HG02981 (cell line): ENCODE measurements at regions not wholly inside any gene's neighbourhood (a gene's known extent, or its start where the extent isn't known, plus 50 kb on each side); places are given as distances from the start of the nearest gene placed in this dataset.

Experiments
- ATAC-seq: cut with Tn5 transposase; IDR thresholded peaks from one replicate; pipeline ENCODE4 v1.9.1; 2021; ENCODE audit warnings: mild to moderate bottlenecking, moderate library complexity; ENCODE audit not compliant: unreplicated experiment

DNA sequence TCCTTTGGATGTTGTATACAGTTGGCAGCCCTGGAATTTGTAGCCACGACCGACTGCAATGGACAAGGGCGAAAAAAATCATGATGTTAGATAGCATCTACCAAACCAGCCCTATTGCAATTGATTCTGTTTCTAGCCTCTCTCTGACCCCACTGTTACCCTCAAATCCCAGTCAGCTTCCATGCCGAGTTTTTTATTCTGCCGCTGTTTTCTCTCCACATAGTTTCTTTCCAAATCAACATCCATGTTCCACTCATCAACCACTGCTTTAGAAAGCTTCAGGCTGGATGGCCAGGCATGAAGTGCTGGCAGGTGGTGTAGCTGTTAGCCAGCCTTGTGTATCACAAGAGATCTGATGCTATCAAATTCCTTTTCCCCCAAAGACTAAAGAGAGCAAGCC is 272.8 kb downstream of the FIGN start:
- no peak for ATAC-seq

DNA sequence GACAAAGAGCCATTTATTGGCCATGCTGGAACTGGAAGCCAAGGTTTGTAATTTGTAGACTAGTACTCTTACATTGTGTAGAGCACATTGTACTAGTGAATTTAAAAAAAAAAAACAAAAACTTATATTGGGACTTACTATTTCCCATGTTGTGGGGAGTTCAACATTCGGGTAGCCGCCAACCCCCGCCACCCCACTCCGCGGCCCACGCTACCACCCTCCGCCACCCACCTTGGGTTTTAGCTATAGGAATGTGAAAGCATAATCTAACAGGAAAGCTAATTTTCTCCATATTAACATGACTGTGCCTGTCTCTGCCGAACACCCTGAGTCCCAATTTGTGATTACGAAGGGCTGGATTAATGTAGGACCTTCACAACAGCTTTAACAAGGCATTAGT is 275.8 kb downstream of the FIGN start:
- ATAC-seq: no peak

GRCh38 chr2:163456953-163457743 is 278.7 kb downstream of the FIGN start:
- no peak for ATAC-seq

GRCh38 chr2:163455815-163456214 is 280.0 kb downstream of the FIGN start:
- peak; percentile 94 for ATAC-seq

DNA sequence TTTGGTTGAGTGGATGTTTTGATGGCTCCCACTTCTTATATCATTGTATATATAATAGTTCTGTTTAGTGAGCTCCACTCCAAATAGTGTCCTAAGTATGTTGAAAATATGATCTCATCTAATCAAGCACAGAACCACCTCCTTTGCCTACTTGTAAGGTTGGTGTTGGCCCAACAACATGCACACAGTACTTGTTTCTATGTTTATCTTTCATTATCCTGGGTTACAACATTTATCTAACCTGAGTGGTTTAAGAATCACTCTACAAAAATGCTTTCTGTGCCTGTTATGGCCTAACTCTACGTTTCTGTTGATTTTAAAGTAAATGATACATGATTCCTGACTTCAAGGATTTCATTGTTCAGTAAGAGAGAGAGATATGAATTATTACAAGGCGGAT is 281.9 kb downstream of the FIGN start:
- ATAC-seq: no peak

GRCh38 chr2:163441603-163442002 is 294.2 kb downstream of the FIGN start:
- no peak for ATAC-seq

DNA sequence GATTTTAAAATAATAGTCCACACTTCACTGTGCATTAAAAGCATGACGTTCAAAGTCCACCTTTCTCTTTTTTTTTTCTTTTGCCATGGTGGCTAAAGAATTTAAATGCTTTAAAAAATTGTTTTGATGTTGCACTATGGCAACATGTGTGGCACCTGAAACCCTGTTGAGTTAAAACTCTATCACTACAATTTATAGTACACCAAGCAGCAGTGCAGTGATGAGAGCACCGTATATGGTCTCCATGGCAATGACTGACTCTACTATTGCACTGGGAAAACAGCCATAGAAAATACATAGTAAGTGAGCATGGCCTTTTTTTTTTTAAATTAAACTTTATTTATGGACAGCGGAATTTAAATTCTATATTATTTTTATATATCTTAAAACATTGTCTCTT is 298.8 kb downstream of the FIGN start:
- ATAC-seq: no peak

DNA sequence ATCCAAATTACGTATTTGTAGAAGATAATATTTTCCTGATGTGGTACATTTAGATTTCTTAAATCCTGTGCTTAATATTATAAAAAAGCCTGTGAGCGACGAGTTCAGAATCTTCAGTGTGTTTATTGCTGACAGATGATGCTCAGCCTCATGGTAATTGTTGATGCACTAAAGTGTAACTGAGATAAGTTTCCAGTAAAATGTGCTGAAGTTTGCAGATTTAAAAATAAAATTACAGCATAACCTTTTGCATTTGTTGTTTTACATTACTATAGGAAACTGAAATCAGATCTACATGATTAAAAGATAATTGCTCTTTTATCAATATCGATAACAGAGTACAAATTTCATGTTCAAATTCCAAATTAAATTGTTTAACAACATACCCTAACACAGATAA is 307.6 kb downstream of the FIGN start:
- ATAC-seq: no peak

DNA sequence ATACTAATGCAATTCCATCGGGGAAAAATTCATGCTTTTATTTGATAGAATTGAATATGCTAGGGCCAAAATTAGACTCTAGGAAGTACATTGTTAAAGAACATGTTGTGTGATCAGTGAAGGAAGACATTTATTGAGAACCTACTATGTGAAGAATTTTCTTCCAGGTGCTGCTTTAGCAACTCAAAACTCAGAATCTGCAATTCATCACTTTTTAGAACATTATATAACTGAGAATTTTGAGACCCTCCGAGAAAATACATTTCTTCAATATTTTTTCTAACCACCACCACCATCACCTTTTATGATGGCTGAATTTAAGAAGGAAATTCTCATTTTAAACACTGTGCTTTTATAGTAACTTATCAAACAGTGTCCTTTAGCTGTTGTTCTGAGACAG is 315.2 kb downstream of the FIGN start:
- no peak for ATAC-seq

GRCh38 chr2:163419000-163419830 is 316.6 kb downstream of the FIGN start:
- no peak for ATAC-seq

DNA sequence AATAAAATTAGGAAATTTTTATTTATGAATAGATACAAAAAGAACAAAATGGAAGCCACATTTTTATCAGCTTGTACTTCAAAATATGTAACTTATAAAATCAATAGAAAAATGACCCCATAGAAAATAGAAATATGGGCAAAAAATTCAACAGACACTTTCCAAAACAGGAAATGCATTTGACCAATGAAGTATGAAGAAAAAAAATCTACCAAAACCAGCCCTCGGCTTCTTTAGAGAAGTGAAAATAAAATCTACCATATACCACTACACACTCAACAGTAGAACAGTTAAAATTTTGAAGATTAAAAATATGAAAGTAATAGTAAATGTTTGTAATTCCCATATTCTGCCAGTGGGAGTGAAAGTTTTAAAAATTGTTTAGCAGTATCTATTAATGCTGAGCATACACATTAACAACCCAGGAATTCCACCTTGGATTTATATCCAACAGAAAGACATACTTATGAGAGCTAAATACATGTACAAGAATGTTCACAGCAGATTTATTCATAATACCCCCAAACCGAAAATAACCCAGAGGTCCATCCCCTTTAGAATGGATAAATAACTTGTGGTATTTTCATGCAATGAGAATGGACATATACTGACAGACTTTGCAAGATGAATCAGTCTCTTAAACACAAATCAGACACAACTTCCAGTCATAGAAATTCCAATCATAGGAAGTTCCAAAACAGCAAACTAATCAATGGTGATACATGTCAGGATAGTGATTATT is 318.0 kb downstream of the FIGN start:
- peak; percentile 92 for ATAC-seq

DNA sequence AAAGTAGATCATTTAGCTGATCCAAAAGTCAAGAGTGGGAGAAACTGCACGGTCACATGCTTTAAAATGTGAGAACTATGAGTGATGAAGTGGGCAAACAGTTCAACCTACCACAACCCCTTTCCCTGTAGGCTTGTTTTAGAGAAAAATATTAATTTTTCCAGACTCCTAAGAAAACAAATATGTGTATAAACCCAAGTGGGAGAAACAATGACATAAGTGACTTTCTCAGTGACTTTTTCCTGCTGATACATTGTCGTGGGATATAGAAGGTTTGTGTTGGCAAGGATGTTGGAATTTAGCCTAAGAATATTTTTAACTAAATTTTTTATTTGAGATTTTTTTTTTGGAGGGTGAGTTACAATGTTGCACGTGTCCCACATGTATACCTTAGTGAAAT is 321.7 kb downstream of the FIGN start:
- ATAC-seq: no peak

DNA sequence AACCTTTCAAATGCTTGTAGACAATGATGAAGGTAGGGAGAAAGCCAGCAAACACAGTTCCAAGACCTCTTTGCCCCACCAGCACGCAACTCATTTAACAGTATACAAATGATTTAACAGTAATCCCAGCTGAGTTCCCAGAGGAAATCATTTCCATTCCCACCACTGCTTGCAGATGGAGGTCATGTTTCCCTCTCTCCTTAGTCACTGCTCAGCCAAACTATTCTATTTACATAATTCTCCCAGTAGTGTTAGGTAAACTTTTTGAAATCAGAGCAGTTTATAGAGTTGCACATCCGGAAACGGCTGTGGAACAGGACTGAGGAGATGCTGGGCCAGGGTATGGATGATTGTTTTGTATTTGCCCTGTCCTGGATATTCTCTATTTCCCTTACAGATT is 328.5 kb downstream of the FIGN start:
- no peak for ATAC-seq

GRCh38 chr2:163405298-163405697 is 330.5 kb downstream of the FIGN start:
- ATAC-seq: no peak

- ATAC-seq: no peak
Measured at GRCh38 chr2:163401481-163401880, 334.3 kb downstream of the FIGN start.

- no peak for ATAC-seq
Measured at GRCh38 chr2:163397451-163397850, 338.4 kb downstream of the FIGN start.

DNA sequence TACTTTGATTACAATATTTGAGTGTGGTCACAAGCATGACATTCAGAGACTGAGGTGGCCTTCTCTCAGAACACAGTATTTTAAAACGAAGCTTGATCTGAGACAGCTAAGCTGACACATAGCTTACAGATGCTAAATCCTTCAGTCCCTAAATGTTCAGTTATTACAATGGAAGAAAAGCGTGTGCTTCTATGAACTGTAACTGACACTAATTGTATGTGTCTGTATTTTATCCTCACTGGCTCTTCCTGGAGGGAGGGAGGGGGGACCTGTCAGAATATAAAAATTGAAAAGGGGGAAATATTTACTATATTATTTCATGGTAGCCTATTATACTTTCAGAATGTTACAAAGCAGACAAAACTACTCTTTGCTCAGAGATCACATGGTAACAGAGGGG is 340.2 kb downstream of the FIGN start:
- no peak for ATAC-seq

DNA sequence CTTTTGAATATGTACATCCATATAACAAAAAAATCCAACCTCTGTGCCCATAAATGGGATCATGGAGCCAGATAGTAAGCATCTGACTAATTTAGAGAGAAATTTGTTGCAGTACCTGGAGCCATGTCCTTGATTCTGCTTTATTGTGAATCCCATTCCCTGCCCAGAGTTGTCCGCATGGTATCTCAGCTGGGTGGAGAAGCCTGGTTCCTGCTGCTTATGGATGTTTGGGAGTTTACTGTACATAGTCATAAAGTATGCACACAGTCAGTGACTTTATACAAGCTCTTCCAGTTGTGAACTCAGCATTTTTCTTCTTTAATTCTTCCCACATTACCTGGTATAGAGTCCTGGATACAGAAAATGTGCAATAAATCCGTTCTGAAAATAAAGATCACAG is 346.0 kb downstream of the FIGN start:
- ATAC-seq: no peak

DNA sequence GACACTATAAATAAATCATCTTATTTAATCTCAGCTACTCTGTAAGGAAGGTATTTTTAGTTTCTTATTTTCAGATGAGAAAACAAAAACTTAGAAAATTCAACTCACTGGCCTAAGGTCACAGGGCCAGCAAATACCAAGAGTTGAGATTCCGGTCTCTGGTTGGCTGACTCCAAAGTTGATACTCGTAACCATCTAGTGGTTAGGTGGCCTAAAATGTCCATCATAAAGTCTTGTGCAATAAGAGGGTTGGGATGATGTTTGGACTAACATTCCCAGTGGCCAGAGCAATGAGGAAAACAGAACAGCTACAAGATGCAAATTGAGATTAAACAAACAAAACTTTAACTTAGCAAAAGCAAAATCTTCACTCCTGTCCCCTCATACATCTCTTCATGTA is 360.3 kb downstream of the FIGN start:
- no peak for ATAC-seq

DNA sequence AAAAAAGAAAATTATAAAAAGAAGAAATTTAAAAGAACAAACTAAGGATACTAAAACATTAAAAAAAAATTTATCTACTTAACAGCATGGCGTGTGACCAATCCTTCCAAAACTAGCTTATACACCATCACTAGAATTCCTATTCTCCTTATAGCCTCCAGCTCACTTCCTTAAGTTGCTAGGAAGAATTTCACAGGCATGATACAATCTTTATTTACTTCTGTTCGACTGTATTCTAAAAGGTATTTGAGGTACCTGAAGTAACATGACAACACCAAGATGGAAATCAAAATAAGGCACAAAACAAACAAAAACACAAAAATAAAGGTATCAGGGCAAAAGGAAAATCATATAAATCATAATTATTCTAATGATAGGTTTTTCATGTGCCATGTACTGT is 360.7 kb downstream of the FIGN start:
- no peak for ATAC-seq

- ATAC-seq: no peak
Measured at GRCh38 chr2:163374282-163374681, 361.5 kb downstream of the FIGN start.

- ATAC-seq: no peak
Measured at GRCh38 chr2:163373496-163373895, 362.3 kb downstream of the FIGN start.
